Amniotic stem cell (primary cell): ENCODE measurements at regions not wholly inside any gene's neighbourhood (a gene's known extent, or its start where the extent isn't known, plus 50 kb on each side); places are given as distances from the start of the nearest gene placed in this dataset.
"Not testable (repeated sequence)": the region's sequence is repeated elsewhere in the genome, so short reads cannot be mapped to it uniquely, and the experiment has no call there.

Source experiments
- DNase-seq: peaks from one replicate; lab custom pipeline; 2025; lab: John Stamatoyannopoulos, UW

GRCh38 chr2:175414882-175415487 is 233.5 kb upstream of the ATP5MC3 start:
- DNase-seq, result peak; percentile 73

GRCh38 chr2:175414191-175414881 is 232.8 kb upstream of the ATP5MC3 start:
- DNase-seq, result no peak

DNA sequence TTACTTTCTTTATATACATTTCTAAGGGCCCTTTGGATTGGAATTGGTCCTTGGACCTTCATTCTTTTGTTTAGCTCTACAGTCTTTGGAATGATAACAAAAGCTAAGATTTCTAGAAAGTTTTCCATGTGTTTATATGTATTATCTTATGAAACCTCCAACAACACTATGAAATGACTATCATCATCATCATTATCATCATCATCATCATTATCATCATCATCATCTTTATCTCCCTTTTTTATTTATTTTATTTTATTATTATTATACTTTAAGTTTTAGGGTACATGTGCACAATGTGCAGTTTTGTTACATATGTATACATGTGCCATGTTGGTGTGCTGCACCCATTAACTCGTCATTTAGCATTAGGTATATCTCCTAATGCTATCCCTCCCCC is 229.4 kb upstream of the ATP5MC3 start:
- not testable (repeated sequence) for DNase-seq

GRCh38 chr2:175404839-175405238 is 223.3 kb upstream of the ATP5MC3 start:
- no peak for DNase-seq

DNA sequence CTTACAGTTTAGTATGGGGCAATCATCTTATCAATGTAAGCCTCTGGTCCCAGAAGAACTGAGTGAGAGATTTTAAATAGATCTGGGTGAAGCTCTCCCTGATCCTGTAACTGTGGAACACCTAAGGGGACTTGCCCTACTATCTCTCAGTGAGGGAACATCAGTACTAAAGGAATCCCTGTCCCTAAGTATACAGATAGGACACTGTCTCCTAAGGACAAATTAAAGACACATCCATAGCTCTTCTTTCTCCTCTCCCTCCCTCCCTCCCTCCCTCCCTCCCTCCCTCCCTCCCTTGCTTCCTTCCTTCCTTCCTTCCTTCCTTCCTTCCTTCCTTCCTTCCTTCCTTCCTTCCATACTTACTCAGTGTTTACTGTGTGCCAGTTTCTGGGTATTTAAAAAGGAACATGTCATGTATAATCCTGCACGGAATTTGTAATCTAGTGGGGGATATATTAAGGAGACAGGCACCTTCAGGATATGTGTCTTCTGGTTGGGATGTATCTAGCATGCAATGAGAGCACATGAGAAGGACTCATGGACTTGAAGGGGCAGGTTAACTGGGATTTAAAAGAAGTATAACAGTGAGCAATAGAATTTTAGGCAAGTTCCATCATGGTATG is 222.2 kb upstream of the ATP5MC3 start:
- DNase-seq, result no peak

DNA sequence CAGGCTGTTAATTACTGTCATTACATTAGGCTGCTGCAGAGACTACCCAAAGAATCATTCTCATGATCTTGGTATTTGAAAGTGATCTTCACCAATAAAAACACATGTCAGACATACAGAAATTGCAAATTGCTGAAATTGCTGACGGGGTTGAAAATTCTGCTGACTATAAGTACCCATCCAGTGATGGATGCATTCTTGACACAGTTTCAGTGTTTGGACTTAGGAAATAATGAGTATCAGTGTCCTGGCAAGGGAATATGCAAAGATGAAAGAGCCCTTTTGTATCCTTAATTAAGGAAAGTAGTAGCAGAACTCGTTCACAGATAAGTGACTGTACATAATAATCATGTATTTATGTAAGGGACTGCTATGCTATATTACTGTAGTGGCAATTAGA is 221.1 kb upstream of the ATP5MC3 start:
- DNase-seq, result no peak

- no peak for DNase-seq
Measured at GRCh38 chr2:175401956-175402469, 220.5 kb upstream of the ATP5MC3 start.

DNA sequence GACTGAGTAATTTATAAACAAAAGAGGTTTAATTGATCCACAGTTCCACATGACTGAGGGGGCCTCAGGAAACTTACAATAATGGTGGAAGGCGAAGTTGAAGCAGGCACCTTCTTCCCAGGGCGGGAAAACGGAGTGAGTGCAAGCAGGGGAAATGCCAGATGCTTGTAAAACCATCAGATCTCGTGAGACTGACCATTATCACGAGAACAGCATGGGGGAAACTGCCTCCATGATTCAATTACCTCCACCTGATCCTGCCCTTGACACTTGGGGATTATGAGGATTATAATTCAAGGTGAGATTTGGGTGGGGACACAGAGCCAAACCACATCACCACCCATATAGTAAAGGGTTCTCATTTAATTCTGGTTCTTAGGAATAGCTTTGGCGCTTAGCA is 219.5 kb upstream of the ATP5MC3 start:
- no peak for DNase-seq

GRCh38 chr2:175399326-175399725 is 217.8 kb upstream of the ATP5MC3 start:
- DNase-seq, result no peak

DNA sequence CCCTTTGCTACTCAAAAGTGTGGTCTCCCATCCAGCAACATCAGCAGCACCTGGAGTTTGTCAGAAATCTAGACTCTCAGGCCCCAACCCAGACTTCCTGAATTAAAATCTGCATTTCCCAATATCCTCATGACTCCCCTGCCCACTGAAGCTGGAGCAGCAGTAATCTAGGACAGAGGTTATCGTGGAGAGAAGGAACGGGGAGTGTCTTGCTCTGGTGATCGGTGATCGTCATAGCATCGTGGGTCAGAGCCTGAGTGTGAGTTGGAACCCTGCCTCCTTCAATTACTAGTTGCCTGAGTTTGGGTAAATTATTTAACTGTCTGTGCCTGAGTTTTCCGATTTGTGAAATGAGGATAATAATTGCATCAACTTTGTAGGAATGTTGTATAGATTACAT is 217.3 kb upstream of the ATP5MC3 start:
- DNase-seq, result no peak

DNA sequence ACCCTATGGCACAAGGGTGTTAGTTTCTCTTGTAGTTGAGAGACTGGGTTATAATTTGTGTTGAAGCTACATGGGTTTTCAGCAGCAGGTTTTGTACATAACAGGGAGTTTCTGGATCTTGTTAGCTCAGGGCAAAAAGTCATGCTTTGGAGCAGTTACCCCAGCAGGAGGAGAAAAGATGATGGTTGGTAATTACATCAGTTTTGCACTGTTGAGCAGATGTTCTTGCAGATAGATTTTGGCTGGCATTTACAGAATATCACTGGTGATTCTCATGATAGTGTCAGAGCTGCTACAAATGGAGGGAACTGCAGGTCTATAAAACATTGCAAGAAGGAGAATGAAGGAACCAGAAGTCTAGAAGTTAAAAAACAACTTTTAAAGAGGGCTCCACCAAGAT is 215.2 kb upstream of the ATP5MC3 start:
- DNase-seq, result no peak

GRCh38 chr2:175393851-175394250 is 212.3 kb upstream of the ATP5MC3 start:
- no peak for DNase-seq

DNA sequence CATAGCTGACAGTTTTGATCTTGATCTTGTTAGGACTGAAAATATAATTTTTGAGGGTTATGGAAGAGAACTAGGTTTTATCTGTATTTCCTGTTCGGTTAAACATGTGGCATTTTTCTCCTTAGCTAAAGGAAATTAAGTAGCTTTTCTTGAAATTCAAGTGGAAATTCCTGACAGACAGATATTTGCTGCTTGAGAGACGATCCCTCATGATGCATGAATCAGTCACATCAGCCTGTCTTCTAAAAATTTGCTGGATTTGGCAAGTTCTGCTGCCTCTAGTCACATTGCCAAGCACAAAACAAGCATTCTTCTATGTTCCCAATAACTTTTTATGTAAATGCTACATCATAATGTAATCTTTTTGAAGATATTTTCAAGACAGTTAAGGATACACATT is 201.8 kb upstream of the ATP5MC3 start:
- DNase-seq, result no peak

DNA sequence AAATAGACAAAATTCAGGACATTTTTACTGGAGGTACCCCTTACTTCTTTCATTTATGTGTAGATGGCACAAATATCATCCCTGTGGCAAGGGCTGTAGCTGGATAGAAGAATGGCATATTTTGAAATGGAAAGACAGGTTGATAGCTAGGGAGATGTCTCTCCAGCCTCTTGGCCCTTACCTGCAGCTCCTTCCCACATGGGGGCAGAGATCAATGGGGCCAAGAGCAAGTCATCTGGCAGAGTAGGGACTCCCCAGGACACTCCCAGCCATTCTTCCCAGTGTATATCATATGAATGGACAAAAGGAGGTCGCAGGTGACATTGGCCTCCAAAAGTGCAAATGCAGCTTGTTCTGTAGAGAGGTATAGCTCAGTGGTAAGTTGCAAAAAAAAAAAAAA is 192.2 kb upstream of the ATP5MC3 start:
- no peak for DNase-seq

GRCh38 chr2:175372704-175373701 is 191.5 kb upstream of the ATP5MC3 start:
- no peak for DNase-seq

GRCh38 chr2:175371378-175371777 is 189.9 kb upstream of the ATP5MC3 start:
- DNase-seq, result no peak

- peak; percentile 9 for DNase-seq
Measured at GRCh38 chr2:175366815-175367214, 185.3 kb upstream of the ATP5MC3 start.

- no peak for DNase-seq
Measured at GRCh38 chr2:175363699-175364098, 182.2 kb upstream of the ATP5MC3 start.

- DNase-seq, result no peak
Measured at GRCh38 chr2:175362331-175362730, 180.8 kb upstream of the ATP5MC3 start.

DNA sequence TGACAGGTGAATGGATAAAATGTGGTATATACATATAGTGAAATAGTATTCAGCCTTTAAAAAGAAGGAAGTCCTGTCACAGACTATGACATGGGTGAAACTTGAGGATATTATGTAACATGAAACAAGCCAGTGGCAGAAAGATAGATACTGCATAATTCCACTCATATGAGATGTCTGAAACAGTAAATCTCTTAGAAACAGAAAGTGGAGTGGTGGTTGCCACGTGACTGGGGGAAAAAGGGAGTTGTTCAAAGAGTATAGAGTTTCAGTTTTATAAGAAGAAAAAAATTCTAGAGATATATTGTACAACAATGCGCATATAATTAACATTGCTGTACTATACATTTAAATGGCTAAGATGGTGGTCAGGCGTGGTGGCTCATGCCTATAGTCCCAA is 178.2 kb upstream of the ATP5MC3 start:
- no peak for DNase-seq

DNA sequence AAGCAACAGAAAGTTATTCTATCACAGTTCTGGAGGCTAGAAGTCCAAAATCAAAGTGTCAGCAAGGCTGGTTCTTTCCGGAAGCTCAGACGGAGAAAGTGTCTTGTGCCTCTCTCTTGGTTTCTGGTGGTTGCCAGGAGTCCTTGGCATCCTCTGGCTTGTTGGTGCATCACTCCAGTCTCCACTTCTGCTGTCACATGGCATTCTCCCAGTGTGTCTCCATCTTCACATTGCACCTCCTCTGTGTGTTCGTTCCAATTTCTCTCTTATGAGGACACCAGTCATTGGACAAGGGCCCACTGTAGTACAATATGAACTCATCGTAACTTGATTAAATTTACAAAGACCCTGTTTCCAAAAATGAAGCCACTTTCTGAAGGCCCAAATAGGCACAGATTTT is 175.4 kb upstream of the ATP5MC3 start:
- DNase-seq, result no peak

DNA sequence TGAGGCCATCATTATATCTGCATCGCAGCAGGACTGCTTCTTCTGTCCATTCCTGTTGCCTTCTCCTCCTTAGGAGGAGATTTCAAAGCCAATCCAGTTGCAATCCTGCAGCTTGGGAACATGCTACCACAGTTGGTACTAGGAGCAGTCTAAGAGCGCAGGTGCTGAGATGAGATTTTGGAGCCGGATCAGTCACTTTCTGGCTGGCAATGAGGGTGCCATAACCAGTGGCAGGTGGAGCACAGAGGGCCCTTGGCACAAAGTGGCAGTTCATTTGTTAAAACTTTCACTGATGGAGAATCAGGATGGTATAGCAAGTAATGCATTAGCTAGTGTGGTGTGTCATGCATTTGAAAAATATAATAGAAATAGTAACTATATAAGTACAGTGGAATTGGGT is 173.7 kb upstream of the ATP5MC3 start:
- no peak for DNase-seq
